ENCODE measurements at regions not wholly inside any gene's neighbourhood (a gene's known extent, or its start where the extent isn't known, plus 50 kb on each side); places are given as distances from the start of the nearest gene placed in this dataset.

- Histone ChIP-seq H3K27ac (no peak overlapping the region), H3K36me3 (no peaks in the 10 kb centered on the region), H3K4me1 (no peaks in the 10 kb centered on the region), H3K9me3 (no peaks in the 10 kb centered on the region), H3K27me3 (no peaks in the 10 kb centered on the region), H3K4me3 (no peak overlapping the region)
- no peak for DNase-seq (ENCODE audit: low spot score in 2 of 2)
- TF ChIP-seq POLR2A (IDR thresholded peaks at IDR 0.05) (no peak), POLR2AphosphoS5 (IDR thresholded peaks at IDR 0.05) (no peak), CTCF (IDR thresholded peaks at IDR 0.05) (no peak), EP300 (IDR thresholded peaks at IDR 0.05) (no peak)
- WGBS, result 86% methylated on average over 14 of the region's 14 CpGs
Measured at GRCh38 chr4:189035091-189035490, 895.9 kb downstream of the TRIML1 start.

DNA sequence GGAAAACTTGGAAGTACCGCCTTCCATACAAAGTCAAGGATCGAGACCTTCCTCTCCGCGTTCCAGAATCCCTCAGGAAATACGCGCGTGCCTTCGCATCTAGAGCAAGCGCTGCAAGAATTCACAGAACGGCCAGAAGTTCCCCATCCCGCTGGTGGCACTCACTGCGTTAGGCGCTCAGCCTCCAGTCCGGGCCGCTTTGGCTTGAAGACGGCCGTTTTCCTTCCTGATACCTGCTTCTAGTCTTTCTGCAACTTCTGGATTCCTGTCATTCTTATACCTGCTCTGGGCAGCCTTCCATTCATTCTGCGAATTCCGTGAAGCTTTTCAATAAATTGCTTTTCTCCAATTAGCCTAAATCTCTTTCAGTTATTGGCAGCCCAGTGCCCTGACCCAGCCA, 896.4 kb downstream of the TRIML1 start:
- H3K9me3 ChIP-seq, result no peaks in the 10 kb centered on the region
- H3K4me3 ChIP-seq, result no peak overlapping the region
- WGBS, result 91% methylated on average over 18 of the region's 19 CpGs
- H3K27me3 ChIP-seq, result no peaks in the 10 kb centered on the region
- no peak overlapping the region for H3K27ac ChIP-seq
- DNase-seq (ENCODE audit: low spot score in 2 of 2), result no peak
- no peaks in the 10 kb centered on the region for H3K4me1 ChIP-seq
- TF ChIP-seq POLR2AphosphoS5 (IDR thresholded peaks at IDR 0.05), result no peak
- no peak for TF ChIP-seq EP300 (IDR thresholded peaks at IDR 0.05)
- TF ChIP-seq POLR2A (IDR thresholded peaks at IDR 0.05), result no peak
- TF ChIP-seq CTCF (IDR thresholded peaks at IDR 0.05), result no peak
- no peaks in the 10 kb centered on the region for H3K36me3 ChIP-seq

DNA sequence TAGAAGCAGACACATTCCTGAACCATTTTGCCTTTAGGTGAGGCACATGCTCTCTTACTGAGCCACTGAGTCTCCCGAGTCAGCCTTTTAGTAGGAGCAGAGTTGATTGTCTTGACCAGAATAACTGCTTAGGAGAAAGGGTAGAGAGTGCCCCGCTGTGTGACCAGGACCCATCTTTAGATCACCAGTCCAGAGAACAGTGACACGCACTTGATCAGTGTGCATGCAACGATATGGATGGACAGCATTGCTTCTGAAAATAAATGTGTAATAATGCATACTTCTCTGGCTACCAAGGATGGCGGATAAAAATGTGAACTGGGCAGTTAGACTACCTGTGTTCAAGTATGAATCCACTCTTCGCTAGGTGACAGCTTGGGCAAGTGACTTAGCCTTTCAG, 897.7 kb downstream of the TRIML1 start:
- no peak for DNase-seq (ENCODE audit: low spot score in 2 of 2)
- Histone ChIP-seq H3K9me3 (no peaks in the 10 kb centered on the region), H3K27me3 (no peaks in the 10 kb centered on the region), H3K36me3 (no peaks in the 10 kb centered on the region), H3K4me3 (no peak overlapping the region), H3K27ac (no peak overlapping the region), H3K4me1 (no peaks in the 10 kb centered on the region)
- WGBS, result 78% methylated on average over 6 of the region's 6 CpGs
- TF ChIP-seq POLR2AphosphoS5 (IDR thresholded peaks at IDR 0.05), result no peak
- no peak for TF ChIP-seq POLR2A (IDR thresholded peaks at IDR 0.05)
- no peak for TF ChIP-seq CTCF (IDR thresholded peaks at IDR 0.05)
- no peak for TF ChIP-seq EP300 (IDR thresholded peaks at IDR 0.05)

GRCh38 chr4:189046642-189047041, 894.0 kb upstream of the FRG1 start:
- DNase-seq (ENCODE audit: low spot score in 2 of 2), result no peak
- no peaks in the 10 kb centered on the region for H3K36me3 ChIP-seq
- H3K27me3 ChIP-seq, result no peaks in the 10 kb centered on the region
- TF ChIP-seq EP300 (IDR thresholded peaks at IDR 0.05), result no peak
- no peak overlapping the region for H3K27ac ChIP-seq
- WGBS, result 83% methylated on average over 1 of the region's 1 CpG
- no peaks in the 10 kb centered on the region for H3K9me3 ChIP-seq
- no peaks in the 10 kb centered on the region for H3K4me1 ChIP-seq
- no peak overlapping the region for H3K4me3 ChIP-seq

- Histone ChIP-seq H3K4me3 (no peak overlapping the region), H3K36me3 (no peaks in the 10 kb centered on the region), H3K27me3 (no peaks in the 10 kb centered on the region), H3K9me3 (no peaks in the 10 kb centered on the region), H3K27ac (no peak overlapping the region), H3K4me1 (no peaks in the 10 kb centered on the region)
- TF ChIP-seq CTCF (IDR thresholded peaks at IDR 0.05), result no peak
- no peak for TF ChIP-seq EP300 (IDR thresholded peaks at IDR 0.05)
- no peak for TF ChIP-seq POLR2AphosphoS5 (IDR thresholded peaks at IDR 0.05)
- TF ChIP-seq POLR2A (IDR thresholded peaks at IDR 0.05), result no peak
- WGBS, result 92% methylated on average over 1 of the region's 1 CpG
- DNase-seq (ENCODE audit: low spot score in 2 of 2), result no peak
Measured at GRCh38 chr4:189048119-189048518, 892.6 kb upstream of the FRG1 start.

GRCh38 chr4:189049682-189050081, 891.0 kb upstream of the FRG1 start:
- Histone ChIP-seq H3K27me3 (no peaks in the 10 kb centered on the region), H3K36me3 (no peaks in the 10 kb centered on the region), H3K9me3 (no peaks in the 10 kb centered on the region), H3K4me3 (no peak overlapping the region), H3K27ac (no peak overlapping the region), H3K4me1 (no peaks in the 10 kb centered on the region)
- WGBS, result 85% methylated on average over 8 of the region's 8 CpGs
- no peak for DNase-seq (ENCODE audit: low spot score in 2 of 2)
- TF ChIP-seq POLR2A (IDR thresholded peaks at IDR 0.05) (no peak), CTCF (IDR thresholded peaks at IDR 0.05) (no peak), EP300 (IDR thresholded peaks at IDR 0.05) (no peak), POLR2AphosphoS5 (IDR thresholded peaks at IDR 0.05) (no peak)
